HG03439 (cell line): ENCODE measurements at regions not wholly inside any gene's neighbourhood (a gene's known extent, or its start where the extent isn't known, plus 50 kb on each side); places are given as distances from the start of the nearest gene placed in this dataset.
"Not testable (repeated sequence)": the region's sequence is repeated elsewhere in the genome, so short reads cannot be mapped to it uniquely, and the experiment has no call there.

Source experiments
- ATAC-seq: cut with Tn5 transposase; IDR thresholded peaks from one replicate; pipeline ENCODE4 v1.9.1; 2021; ENCODE audit warnings: mild to moderate bottlenecking, moderate library complexity; ENCODE audit not compliant: unreplicated experiment

DNA sequence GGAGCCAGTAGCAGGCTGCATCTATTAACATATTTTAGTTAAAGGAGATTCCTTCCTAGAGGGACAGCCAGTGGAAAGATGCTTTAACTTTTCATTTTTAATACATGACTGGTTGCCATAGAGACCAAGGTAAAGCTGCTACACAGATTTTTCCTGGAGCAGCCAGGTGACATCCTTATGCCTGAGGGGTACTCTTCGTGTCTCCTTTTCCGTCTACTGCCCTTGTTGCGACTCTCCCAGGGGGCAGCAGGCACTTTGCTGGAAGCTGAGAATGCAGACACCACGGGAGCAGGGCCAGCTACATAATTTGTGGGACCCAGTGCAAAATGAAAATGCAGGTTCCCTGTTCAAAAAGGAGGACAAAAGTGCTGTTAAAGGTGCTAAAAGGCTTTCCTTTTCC is 340.4 kb downstream of the CEP170 start:
- not testable (repeated sequence) for ATAC-seq

- ATAC-seq, result not testable (repeated sequence)
These were observed 342.2 kb downstream of the CEP170 start for GRCh38 chr1:242912855-242913254.

- not testable (repeated sequence) for ATAC-seq
These were observed 354.5 kb downstream of the CEP170 start for GRCh38 chr1:242900558-242900957.

DNA sequence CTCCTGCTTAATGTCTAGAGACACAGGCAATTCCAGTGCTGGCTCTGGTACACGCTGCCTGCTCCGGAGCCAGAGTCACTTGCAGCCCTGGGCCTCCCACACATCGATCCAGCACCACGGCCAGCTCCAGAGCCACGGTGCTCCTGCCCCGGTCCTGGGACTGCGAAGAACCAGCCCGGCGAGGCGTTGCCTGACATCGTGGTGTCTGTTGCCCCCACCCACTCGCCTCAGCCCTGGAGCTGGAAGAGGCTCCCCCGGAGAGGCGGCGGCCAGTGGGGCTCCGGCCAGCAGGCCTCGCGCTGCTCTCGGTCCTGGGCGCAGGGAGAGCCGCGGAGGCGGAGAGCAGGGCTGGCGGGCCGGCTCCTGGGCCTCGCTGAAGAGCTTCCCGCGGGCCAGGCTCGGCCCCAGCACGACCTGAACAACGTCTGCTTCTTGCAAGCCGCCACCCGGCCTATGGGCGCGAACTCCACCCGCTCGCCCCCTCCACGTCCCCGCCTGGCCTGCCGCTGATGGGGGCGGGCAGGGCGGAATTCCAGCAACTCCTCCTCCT is 364.8 kb downstream of the CEP170 start:
- no peak for ATAC-seq

- ATAC-seq, result no peak
These were observed 361.6 kb upstream of the PLD5 start for GRCh38 chr1:242886137-242886536.

- ATAC-seq, result not testable (repeated sequence)
These were observed 355.5 kb upstream of the PLD5 start for GRCh38 chr1:242880022-242880421.

DNA sequence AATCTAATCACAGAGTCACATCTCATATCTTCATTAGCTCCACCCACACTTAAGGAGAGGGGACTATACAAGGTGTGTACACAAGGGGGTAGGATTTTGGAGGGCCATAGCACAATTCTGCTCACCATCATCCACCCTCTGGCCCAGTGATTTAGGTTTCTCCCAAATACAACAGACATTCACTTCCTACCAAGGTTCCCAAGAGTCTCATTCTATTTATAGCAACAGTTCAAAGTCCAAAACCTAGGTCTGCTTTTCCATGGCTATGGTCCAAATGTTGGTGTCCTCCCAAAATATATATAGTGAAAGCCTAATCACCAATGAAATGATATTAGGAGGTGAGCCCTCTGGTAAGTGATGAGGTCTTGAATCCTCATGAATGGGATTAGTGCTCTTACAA is 353.2 kb upstream of the PLD5 start:
- ATAC-seq, result no peak

DNA sequence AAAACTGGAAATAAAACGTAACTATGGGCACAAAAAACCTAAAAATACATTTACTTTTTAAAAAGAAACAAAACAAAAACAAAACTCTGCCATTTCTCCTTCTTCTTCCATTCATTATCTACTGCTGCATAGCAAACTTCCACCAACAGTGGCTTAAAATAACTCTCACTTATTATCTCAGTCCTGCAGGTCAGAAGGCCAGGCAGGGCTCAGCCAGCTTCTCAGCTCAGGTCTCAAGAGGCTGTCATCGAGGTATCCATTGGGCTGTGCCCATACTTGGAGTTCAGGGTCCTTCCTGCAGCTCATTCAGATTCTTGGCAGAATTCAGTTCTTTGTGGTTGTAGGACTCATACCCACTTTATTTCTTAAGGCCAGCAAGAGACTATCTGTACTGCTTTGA is 352.7 kb upstream of the PLD5 start:
- no peak for ATAC-seq

DNA sequence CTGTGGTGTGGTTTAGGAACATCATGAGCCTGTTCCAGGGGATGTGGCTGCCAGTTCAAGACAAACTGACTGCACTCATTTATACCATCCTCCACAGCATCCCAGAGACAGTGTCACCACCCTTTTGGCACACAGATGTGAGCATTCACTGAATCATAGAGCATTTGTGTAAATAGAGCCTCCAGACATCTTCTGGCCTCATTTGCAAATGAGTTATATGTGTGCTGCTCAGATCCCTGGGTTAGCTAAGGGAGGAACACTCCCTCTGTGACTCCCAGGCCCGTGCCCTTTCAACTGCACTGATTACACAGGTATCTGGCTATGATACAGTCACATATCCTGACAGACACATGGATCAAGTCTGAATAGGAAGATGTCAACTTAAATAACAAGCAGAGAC is 351.5 kb upstream of the PLD5 start:
- ATAC-seq, result no peak

- ATAC-seq, result no peak
These were observed 349.2 kb upstream of the PLD5 start for GRCh38 chr1:242873661-242874060.

- ATAC-seq, result no peak
These were observed 348.0 kb upstream of the PLD5 start for GRCh38 chr1:242872521-242872920.

GRCh38 chr1:242871471-242872030 is 347.1 kb upstream of the PLD5 start:
- ATAC-seq, result no peak

GRCh38 chr1:242870966-242871365 is 346.5 kb upstream of the PLD5 start:
- ATAC-seq, result no peak

DNA sequence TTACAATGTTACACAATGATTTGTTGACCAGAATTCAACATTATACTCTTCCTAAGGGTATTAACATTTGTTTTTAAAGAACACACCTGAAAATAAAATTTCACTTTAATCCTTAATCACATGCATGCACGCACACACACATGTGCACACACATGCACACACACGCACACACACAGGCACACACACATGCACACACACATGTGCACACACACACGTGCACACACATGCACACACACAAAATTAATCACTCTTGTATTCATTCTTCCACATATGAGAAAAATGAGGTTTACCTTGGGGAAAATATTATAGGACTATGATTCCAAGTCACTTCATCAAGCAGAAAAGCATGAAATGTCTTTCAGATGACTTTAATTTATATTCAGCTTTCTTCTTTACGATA is 331.8 kb upstream of the PLD5 start:
- no peak for ATAC-seq

GRCh38 chr1:242854466-242854865 is 330.0 kb upstream of the PLD5 start:
- ATAC-seq, result no peak

DNA sequence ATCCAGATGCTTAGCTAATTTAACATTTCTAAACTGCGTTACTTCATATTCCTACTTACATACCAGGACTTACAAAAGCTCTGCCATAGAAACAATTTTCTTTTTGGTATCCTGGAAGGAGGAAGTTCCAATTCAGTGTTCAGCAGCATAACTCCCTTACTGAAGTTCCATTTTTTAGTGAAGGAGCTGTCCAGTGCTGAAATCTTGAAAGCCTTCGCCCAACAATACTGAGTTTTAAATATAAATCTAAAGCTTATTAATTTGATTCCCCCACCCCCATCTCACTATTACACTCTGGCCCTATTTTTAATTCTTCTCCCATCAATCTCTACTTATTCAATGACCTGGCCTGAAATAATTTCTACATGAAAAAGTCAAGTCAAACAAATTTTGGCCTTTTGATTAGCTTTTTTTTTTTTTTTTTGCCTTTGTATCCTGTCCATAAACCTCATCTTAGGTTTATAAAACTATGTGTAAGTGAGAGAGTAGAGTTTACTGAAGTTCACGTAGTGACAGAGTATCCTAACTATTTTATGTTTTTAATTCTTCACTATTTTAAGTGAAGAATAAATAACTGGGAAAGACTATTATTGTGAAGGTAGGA is 323.0 kb upstream of the PLD5 start:
- ATAC-seq, result no peak

GRCh38 chr1:242842094-242842493 is 317.6 kb upstream of the PLD5 start:
- no peak for ATAC-seq

DNA sequence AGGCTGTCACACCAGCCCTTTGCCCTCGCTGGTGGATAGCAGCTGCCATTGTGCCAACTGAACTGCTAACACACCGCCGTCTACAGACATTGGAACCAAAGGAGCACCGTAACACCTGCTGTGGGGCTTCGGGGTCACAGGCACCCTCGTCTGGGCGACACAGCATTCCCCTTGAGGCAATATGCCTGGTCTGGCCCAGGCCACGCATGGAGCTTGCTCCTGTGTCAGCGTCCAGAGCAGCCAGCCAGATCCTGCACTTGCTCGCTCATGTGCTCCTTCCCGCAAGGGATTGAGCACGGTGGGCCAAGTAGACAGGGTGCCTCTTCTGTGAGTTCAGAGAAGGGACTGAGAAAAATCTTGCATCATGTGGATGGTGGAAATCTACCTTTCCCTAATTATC is 314.6 kb upstream of the PLD5 start:
- ATAC-seq, result no peak

DNA sequence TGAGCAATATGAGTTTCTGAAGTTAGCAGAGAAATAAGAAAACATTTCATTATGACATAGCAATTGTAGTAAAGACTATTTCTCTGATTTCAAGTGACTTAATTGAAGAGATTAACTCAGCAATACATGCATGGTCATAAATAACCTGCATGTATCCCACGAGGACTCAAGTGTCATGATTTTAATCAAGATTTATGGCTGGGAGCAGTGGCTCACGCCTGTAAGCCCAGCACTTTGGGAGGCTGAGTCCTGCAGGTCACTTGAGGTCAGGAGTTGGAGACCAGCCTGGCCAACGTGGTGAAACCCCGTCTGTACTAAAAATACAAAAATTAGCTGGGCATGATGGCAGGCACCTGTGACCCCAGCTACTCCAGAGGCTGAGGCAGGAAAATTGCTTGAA is 311.9 kb upstream of the PLD5 start:
- ATAC-seq, result no peak

DNA sequence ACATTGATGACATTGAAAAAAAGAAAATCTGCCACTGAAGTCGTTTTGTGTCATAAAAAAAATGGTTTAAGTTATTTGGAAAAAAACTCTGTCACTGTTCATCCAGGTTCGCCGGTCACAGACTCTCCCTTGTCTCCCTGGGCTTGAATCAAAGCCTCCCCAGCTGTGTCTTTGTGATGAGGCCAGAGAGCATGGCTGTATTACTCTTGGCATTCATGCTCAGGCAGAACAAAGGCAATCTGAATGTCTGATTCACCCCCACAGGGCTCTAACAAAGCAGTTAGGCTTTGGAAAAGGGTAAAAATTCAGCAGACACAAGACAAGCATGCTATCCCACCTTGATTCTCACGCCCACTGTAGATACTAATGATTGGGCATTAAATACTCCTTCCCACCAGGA is 304.3 kb upstream of the PLD5 start:
- no peak for ATAC-seq

GRCh38 chr1:242828199-242828598 is 303.7 kb upstream of the PLD5 start:
- ATAC-seq, result no peak

DNA sequence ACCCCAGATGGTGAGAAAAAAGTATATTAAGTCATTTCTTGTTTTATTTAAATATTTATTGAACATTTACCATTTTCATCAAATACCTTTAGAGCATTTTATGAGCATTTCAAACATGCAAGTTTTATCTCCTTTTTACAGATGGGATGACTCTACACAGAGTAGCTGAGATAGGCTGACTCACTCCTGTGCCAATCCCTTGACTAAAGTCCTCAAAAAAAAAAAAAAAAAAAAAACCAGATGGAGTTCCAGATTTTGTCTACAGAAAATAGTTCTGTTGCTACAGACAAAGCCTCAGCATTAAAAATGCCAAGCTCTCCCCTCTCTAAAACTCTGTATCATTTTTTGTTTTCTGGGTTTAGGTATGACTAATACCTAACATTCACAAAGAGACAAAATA is 303.0 kb upstream of the PLD5 start:
- ATAC-seq, result no peak
